ENCODE measurements at regions not wholly inside any gene's neighbourhood (a gene's known extent, or its start where the extent isn't known, plus 50 kb on each side); places are given as distances from the start of the nearest gene placed in this dataset.

DNA sequence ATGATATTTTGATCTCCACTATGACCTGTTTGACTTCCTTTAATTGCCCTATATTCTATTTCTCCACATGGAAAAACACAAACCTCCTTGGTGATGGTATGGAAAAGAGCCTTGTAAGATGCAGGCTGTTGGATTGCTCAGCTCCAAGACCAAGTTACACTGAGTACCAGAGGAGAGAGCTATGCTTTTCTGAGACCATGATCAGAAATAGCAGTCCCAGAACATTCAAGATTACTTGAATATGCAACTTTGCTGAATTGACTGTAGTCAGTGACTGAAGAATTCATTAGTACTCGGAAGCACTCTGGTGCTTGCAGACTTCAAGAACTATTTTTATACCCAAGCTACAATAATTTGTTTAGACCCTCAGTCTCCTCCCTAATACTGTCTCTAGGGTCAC, 310.6 kb upstream of the FSIP2 start:
- no peaks in the 10 kb centered on the region for H3K79me1 ChIP-seq (ENCODE audit: low read depth in 1 of 2, low read length in 2 of 2)
- ChIA-PET POLR2A (ENCODE audit: unreplicated experiment) (no interaction called here), CTCF (no interaction called here)
- H2BK15ac ChIP-seq (ENCODE audit: low read depth, low read length) = no peak overlapping the region
- no peak overlapping the region for H3K56ac ChIP-seq (ENCODE audit: extremely low read depth, insufficient read depth, low read length)
- H3K9me3 ChIP-seq (ENCODE audit: control insufficient read depth, insufficient read depth, low read length) = peaks cover 2% of the 10 kb centered on the region; the same call in 1 of the 2 replicates
- no peak overlapping the region for H2AK9ac ChIP-seq (replicated peaks; ENCODE audit: low read depth, low read length, poor library complexity)
- H2AK5ac ChIP-seq (ENCODE audit: low read depth, low read length) = no peak overlapping the region
- H4K20me1 ChIP-seq (ENCODE audit: insufficient read depth, low read length) = no peaks in the 10 kb centered on the region
- no peaks in the 10 kb centered on the region for H3K9me1 ChIP-seq (ENCODE audit: insufficient read depth, low read length)
- no peak overlapping the region for H2BK20ac ChIP-seq (ENCODE audit: low read depth, low read length)
- no TSS peak for BruUV-seq (replicated peaks)
- H3K27me3 ChIP-seq (ENCODE audit: control insufficient read depth, insufficient read depth, low read length) = no peaks in the 10 kb centered on the region
- no peak overlapping the region for H4K91ac ChIP-seq (ENCODE audit: insufficient read depth, low read depth, low read length)
- no peak overlapping the region for H4K5ac ChIP-seq (ENCODE audit: low read depth, low read length)
- H3K23ac ChIP-seq (ENCODE audit: low read depth, low read length) = no peak overlapping the region
- no peaks in the 10 kb centered on the region for H3K36me3 ChIP-seq (ENCODE audit: control insufficient read depth, insufficient read depth, low read length)
- dilution Hi-C loops (cut with HindIII; ENCODE audit: low sequenced_read_pairs, unreplicated experiment) = no loop called here
- no peak overlapping the region for H3K18ac ChIP-seq (ENCODE audit: low read depth, low read length)
- no peaks in the 10 kb centered on the region for H3K4me1 ChIP-seq (ENCODE audit: control insufficient read depth, insufficient read depth, low read length)
- no peak overlapping the region for H3K4me3 ChIP-seq (ENCODE audit: insufficient read depth, low read depth, low read length)
- no peak overlapping the region for H3K4ac ChIP-seq (ENCODE audit: low read depth, low read length)
- TF ChIP-seq MXI1 (IDR thresholded peaks at IDR 0.05; ENCODE audit: borderline replicate concordance, low read depth, low read length) = no peak
- TF ChIP-seq RAD21 (IDR thresholded peaks at IDR 0.05; ENCODE audit: low read length) = no peak
- no peak for TF ChIP-seq CHD1 (IDR thresholded peaks at IDR 0.05; ENCODE audit: low read depth, low read length)
- TF ChIP-seq CEBPB (IDR thresholded peaks at IDR 0.05; ENCODE audit: low read depth, low read length) = no peak
- TF ChIP-seq, protein P1, sequence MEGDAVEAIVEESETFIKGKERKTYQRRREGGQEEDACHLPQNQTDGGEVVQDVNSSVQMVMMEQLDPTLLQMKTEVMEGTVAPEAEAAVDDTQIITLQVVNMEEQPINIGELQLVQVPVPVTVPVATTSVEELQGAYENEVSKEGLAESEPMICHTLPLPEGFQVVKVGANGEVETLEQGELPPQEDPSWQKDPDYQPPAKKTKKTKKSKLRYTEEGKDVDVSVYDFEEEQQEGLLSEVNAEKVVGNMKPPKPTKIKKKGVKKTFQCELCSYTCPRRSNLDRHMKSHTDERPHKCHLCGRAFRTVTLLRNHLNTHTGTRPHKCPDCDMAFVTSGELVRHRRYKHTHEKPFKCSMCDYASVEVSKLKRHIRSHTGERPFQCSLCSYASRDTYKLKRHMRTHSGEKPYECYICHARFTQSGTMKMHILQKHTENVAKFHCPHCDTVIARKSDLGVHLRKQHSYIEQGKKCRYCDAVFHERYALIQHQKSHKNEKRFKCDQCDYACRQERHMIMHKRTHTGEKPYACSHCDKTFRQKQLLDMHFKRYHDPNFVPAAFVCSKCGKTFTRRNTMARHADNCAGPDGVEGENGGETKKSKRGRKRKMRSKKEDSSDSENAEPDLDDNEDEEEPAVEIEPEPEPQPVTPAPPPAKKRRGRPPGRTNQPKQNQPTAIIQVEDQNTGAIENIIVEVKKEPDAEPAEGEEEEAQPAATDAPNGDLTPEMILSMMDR (conservative IDR thresholded peaks at IDR 0.05; ENCODE audit: low read depth, low read length) = no peak
- H3K4me2 ChIP-seq (ENCODE audit: low read depth, low read length) = no peak overlapping the region
- no peak overlapping the region for H3K9ac ChIP-seq (ENCODE audit: low read depth, low read length)
- DNase-seq (no peak), ATAC-seq (ENCODE audit: low read depth) (no peak)
- in situ Hi-C loops (cut with MboI; ENCODE audit: low sequenced_read_pairs) = no loop called here
- intact Hi-C loops (cut with micrococcal nuclease) = no loop called here
- H4K8ac ChIP-seq (ENCODE audit: low read depth in 2 of 2, low read length in 2 of 2) = no peak overlapping the region
- H3K14ac ChIP-seq (replicated peaks; ENCODE audit: low read depth, low read length) = no peak overlapping the region
- H2BK120ac ChIP-seq (ENCODE audit: low read depth, low read length) = no peak overlapping the region
- no peak overlapping the region for H2BK5ac ChIP-seq (ENCODE audit: low read depth, low read length, poor library complexity, severe bottlenecking)
- WGBS, 2 experiments (ENCODE audit: extremely low coverage in 2 of 2, insufficient read length in 1 of 2) = no CpG with 5 or more reads among the region's 1 CpG
- no peak overlapping the region for H2AFZ ChIP-seq (replicated peaks; ENCODE audit: low read length, poor library complexity)
- H3K27ac ChIP-seq (ENCODE audit: insufficient read depth, low read length) = no peak overlapping the region

All from IMR-90 (cell line).